ENCODE measurements at regions not wholly inside any gene's neighbourhood (a gene's known extent, or its start where the extent isn't known, plus 50 kb on each side); places are given as distances from the start of the nearest gene placed in this dataset.

DNA sequence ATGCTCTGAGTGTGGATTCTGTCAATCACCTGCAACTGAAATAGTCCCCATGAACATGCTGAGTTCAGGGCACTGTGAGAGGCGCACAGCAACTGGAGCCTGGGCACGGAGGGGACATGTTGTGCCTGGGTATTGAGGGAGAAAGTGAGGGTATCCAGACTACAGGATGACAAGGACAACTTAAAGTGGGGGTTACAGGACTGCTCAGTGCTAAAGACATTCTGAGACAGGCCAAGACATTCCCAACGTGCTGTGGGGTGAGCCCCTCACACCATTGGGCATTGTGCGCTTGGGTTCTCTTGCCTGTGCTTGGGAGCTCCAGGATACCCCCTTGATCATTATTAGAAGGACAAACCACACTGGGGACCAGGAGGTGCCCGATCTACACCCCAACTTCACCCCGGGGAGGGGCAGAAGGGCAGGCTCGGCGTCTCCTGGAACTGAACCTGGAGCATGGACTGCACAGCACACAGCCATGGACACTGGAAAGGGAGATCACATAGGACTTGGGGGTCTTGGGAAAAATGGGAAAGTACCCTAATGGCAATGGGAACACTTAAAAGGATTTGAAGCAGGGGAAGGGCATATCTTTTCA is 72.5 kb upstream of the HDAC4 start:
- no peak for TF ChIP-seq ZFX (IDR thresholded peaks at IDR 0.05; ENCODE audit: borderline replicate concordance)
- TF ChIP-seq, protein P1, sequence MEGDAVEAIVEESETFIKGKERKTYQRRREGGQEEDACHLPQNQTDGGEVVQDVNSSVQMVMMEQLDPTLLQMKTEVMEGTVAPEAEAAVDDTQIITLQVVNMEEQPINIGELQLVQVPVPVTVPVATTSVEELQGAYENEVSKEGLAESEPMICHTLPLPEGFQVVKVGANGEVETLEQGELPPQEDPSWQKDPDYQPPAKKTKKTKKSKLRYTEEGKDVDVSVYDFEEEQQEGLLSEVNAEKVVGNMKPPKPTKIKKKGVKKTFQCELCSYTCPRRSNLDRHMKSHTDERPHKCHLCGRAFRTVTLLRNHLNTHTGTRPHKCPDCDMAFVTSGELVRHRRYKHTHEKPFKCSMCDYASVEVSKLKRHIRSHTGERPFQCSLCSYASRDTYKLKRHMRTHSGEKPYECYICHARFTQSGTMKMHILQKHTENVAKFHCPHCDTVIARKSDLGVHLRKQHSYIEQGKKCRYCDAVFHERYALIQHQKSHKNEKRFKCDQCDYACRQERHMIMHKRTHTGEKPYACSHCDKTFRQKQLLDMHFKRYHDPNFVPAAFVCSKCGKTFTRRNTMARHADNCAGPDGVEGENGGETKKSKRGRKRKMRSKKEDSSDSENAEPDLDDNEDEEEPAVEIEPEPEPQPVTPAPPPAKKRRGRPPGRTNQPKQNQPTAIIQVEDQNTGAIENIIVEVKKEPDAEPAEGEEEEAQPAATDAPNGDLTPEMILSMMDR (IDR thresholded peaks at IDR 0.05) = no peak
- no peak overlapping the region for H3K27ac ChIP-seq

GRCh38 chr2:239472235-239472775 is 71.5 kb upstream of the HDAC4 start:
- TF ChIP-seq, protein P1 (IDR thresholded peaks at IDR 0.05) = no peak
- TF ChIP-seq ZFX (IDR thresholded peaks at IDR 0.05; ENCODE audit: borderline replicate concordance) = no peak
- H3K27ac ChIP-seq = no peak overlapping the region

DNA sequence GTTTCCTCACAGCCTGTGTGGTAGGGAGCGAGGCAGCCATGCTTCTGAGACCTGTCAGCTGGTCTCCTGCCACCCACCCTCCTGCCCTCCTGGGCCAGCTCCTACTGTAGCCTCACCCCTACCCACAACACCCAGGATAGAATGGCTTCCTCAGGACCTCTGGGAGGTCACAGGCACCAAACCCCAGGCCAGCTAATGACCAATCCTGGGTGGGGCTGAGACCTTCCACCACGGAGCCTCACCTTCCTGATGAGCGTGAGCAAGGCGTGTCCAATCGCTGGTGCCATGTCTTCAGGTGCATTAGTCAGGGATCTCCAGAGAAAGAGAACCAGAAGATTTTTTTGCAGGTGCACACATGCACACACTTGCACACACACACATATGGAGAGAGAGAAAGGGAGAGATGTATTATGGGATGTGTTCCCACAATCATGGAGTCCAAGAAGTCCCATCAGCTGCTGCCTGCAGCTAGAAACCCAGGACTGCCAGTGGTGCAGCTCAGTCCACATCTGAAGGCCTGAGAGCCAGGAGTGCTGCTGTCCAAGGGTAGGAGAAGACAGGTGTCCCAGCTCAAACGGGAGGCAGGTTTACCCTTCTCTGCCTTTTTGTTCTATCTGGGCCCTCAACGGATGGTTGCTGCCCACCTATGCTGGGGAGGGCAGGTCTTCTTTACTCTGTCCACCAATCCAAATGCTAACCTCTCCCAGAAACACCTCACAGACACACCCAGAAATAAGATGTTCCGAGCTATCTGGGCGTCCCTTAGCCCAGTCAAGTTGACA is 70.4 kb upstream of the HDAC4 start:
- no peak overlapping the region for H3K27ac ChIP-seq
- TF ChIP-seq ZFX (IDR thresholded peaks at IDR 0.05; ENCODE audit: borderline replicate concordance) = no peak
- TF ChIP-seq, protein P1 (IDR thresholded peaks at IDR 0.05) = no peak

GRCh38 chr2:239470151-239470900 is 69.5 kb upstream of the HDAC4 start:
- TF ChIP-seq, protein P1 (IDR thresholded peaks at IDR 0.05) = no peak
- TF ChIP-seq ZFX (IDR thresholded peaks at IDR 0.05; ENCODE audit: borderline replicate concordance) = no peak
- no peak overlapping the region for H3K27ac ChIP-seq

DNA sequence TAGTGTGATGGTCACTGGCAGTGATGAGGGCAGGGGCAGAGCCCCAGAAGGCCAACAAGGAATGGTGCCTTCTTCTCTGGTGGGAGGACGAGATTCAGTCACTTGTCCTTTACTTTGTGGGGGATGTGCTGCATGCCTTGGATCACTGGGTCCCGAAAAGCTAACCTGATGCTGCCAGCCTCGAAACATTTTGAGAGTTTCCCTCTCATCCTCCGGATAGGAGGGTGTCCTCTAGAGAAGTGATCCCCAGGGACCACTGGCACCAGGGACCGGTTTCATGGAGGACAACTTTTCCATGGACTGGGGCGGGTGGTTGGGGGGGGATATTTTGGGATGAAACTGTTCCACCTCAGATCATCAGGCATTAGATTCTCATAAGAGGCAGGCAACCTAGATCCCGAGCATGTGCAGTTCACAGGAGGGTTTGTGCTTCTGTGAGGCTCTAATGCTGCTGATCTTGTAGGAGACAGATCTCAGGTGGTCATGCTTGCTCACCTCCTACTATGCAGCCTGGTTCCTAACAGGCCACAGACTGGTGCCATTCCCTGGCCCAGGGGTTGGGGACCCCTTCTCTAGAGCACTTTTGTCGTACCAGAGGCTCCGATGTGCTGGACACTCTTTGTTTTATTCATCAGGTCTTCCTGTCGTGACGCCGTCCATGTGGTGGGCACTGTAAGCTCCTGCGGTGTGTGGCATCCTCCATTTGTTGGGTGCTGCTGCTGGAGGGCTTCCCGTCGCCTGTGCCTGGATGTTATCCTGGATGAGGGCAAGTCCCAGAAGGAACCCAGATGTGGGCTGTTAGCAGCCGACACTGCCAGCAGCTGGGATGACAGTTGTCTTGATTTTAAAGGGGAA is 68.5 kb upstream of the HDAC4 start:
- no peak overlapping the region for H3K27ac ChIP-seq
- TF ChIP-seq, protein P1 (IDR thresholded peaks at IDR 0.05) = no peak
- TF ChIP-seq ZFX (IDR thresholded peaks at IDR 0.05; ENCODE audit: borderline replicate concordance) = no peak

DNA sequence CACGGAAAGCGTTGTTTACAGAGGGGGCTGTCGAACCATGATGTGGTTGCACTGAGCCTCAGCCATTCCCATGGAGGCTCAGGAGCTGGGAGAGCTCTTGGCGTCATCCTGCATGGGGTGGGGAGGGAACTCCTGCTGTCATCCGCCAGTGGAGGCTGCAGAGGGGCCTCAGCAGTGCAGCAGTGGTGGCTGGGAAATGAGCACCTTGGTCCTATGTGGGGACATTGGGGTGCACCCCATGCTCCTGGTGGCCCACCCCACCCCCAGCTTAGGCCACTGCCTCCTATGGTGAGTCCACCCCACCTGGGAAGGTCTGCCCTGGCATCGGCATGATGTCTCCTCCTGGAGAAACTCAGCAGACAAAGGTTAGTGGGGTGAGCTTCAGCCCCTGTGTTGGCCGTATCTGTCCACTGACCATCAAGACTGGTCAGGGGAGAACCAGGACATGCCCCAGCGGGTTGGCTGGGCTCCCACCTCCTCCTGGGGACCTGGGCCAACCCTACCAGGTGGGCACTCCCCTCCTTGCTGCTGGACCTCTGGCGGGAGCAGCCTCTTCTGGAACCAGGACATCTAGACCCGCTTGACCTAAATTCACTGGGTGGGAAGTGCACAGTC is 67.8 kb upstream of the HDAC4 start:
- TF ChIP-seq, protein P1 (IDR thresholded peaks at IDR 0.05) = no peak
- TF ChIP-seq ZFX (IDR thresholded peaks at IDR 0.05; ENCODE audit: borderline replicate concordance) = no peak

More for the DNA sequence above, 67.8 kb upstream of the HDAC4 start:
- no peak overlapping the region for H3K27ac ChIP-seq

Data from 22Rv1 (cell line).